ENCODE measurements at regions not wholly inside any gene's neighbourhood (a gene's known extent, or its start where the extent isn't known, plus 50 kb on each side); places are given as distances from the start of the nearest gene placed in this dataset.
"Not testable (repeated sequence)": the region's sequence is repeated elsewhere in the genome, so short reads cannot be mapped to it uniquely, and the experiment has no call there.

- DNase-seq (ENCODE audit: low spot score): not testable (repeated sequence)
Measured at GRCh38 chr6:26720663-26721218, 61.2 kb upstream of the ZNF322 start.

- not testable (repeated sequence) for DNase-seq (ENCODE audit: low spot score)
Measured at GRCh38 chr6:26730019-26730766, 70.6 kb upstream of the ZNF322 start.

- DNase-seq (ENCODE audit: low spot score): not testable (repeated sequence)
Measured at GRCh38 chr6:26734776-26735472, 75.4 kb upstream of the ZNF322 start.

- no peak for DNase-seq (ENCODE audit: low spot score)
Measured at GRCh38 chr6:26739811-26740210, 80.3 kb upstream of the ZNF322 start.

GRCh38 chr6:26743157-26743821 lies 83.7 kb upstream of the ZNF322 start:
- DNase-seq (ENCODE audit: low spot score): peak; percentile 62

- DNase-seq (ENCODE audit: low spot score): no peak
Measured at GRCh38 chr6:26743941-26744699, 84.6 kb upstream of the ZNF322 start.

GRCh38 chr6:26744837-26745282 lies 85.3 kb upstream of the ZNF322 start:
- DNase-seq (ENCODE audit: low spot score): not testable (repeated sequence)

- DNase-seq (ENCODE audit: low spot score): not testable (repeated sequence)
Measured at GRCh38 chr6:26745964-26746363, 86.4 kb upstream of the ZNF322 start.

- DNase-seq (ENCODE audit: low spot score): not testable (repeated sequence)
Measured at GRCh38 chr6:26749126-26749758, 89.7 kb upstream of the ZNF322 start.

GRCh38 chr6:26749759-26750126 lies 90.2 kb upstream of the ZNF322 start:
- DNase-seq (ENCODE audit: low spot score): not testable (repeated sequence)

- no peak for DNase-seq (ENCODE audit: low spot score)
Measured at GRCh38 chr6:26754212-26754611, 94.7 kb upstream of the ZNF322 start.

GRCh38 chr6:26754801-26755200 lies 95.3 kb upstream of the ZNF322 start:
- not testable (repeated sequence) for DNase-seq (ENCODE audit: low spot score)

GRCh38 chr6:26756067-26756805 lies 96.7 kb upstream of the ZNF322 start:
- DNase-seq (ENCODE audit: low spot score): not testable (repeated sequence)

- not testable (repeated sequence) for DNase-seq (ENCODE audit: low spot score)
Measured at GRCh38 chr6:26766203-26766902, 106.8 kb upstream of the ZNF322 start.

GRCh38 chr6:26770941-26771666 lies 111.6 kb upstream of the ZNF322 start:
- not testable (repeated sequence) for DNase-seq (ENCODE audit: low spot score)

GRCh38 chr6:26773414-26773813 lies 113.9 kb upstream of the ZNF322 start:
- DNase-seq (ENCODE audit: low spot score): not testable (repeated sequence)

- not testable (repeated sequence) for DNase-seq (ENCODE audit: low spot score)
Measured at GRCh38 chr6:26780563-26780962, 121.0 kb upstream of the ZNF322 start.

- not testable (repeated sequence) for DNase-seq (ENCODE audit: low spot score)
Measured at GRCh38 chr6:26795474-26796307, 136.1 kb upstream of the ZNF322 start.
